Activated CD4-positive, alpha-beta T cell treated with anti-CD3 and anti-CD28 coated beads, Interleukin-2, amount 50 U/mL, for 16 hours (primary cell): ENCODE measurements at regions not wholly inside any gene's neighbourhood (a gene's known extent, or its start where the extent isn't known, plus 50 kb on each side); places are given as distances from the start of the nearest gene placed in this dataset.
A peak's percentile ranks its signal among the peaks of the same experiment; 100 is the strongest.

Source experiments
- DNase-seq: peaks from one replicate; pipeline ENCODE4 v3.0.0-alpha.2; 2020

DNA sequence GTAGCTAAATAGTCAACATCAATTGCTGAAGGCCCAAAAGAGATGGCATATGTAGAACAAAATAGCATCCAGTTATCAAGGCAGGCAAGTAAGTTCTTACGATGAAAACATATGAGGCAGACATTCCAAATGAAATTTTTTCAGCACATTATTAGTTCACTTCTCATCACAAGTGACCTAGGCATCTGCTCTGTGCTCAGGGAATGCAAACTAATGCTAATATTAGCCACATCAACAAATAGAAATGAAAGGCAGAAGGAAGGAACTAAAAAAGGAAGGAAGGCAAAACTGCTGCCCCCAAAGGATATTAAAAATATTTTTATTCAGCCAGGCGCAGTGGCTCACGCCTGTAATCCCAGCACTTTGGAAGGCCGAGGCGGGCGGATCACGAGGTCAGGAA is 51.2 kb upstream of the ROCK1 start:
- no peak for DNase-seq

DNA sequence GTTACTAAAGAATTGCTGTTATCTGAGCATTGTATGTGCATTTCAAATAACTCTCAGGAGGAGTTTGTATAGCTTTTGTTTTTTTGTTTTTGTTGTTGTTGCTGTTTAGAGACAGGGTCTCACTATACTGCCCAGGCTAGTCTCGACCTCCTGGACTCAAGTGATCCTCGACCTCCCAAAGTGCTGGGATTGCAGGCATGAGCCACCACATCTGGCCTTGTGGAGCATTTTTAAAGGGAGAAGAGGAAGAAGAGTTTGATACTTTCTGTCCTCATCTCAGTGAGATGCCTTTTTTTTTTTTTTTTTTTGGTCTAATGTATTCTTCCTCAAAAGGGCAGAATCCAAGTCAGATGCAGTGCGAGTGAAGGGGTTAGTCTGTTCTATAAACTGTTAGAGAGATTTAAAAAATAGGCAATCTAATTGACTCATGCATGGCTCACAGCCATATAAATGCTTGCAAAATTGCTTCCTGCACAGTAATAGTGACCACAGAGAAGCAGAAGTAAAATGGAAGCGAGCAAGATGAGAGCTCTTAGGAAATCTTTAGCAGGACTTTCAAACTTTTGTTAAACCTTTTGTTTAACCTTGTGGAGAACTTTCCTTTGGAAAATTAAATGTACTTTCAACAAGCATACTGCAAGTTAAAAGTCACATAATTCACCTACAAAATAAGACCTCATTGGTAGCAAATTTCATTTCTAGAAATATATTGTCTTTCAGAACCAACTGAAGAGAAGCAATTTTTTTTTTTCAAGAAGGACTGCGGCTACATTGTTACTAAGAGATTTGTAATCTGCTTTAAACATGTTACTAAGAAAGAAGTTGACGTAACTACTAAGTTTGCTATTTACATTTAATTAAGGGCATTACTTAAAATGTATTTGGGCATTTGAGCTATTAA is 52.3 kb upstream of the ROCK1 start:
- DNase-seq = no peak

DNA sequence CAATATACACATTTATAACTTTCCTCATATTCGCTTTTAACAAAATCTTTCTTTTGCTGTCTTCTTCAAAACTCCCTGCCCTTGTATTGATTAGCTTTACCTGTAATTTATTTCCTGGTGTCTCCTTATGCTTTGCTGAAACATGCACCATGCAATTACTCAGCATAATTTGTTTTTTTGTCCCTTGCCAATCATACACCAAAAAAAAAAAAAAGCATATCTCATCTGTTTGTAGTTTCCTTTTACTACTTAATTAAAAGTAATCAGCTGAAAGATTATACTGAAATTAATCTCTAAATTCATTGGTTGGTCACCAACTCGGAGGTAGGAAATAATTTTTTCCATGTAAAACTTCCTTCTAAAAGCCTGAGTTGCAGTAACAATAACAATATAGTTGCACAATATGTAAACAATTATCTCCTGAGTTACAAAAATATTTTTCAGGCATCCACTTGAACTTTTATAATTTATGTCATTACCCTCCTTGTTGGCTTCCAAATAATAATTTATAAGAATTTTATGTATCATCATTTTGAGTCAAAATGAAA is 53.0 kb upstream of the ROCK1 start:
- DNase-seq = no peak

DNA sequence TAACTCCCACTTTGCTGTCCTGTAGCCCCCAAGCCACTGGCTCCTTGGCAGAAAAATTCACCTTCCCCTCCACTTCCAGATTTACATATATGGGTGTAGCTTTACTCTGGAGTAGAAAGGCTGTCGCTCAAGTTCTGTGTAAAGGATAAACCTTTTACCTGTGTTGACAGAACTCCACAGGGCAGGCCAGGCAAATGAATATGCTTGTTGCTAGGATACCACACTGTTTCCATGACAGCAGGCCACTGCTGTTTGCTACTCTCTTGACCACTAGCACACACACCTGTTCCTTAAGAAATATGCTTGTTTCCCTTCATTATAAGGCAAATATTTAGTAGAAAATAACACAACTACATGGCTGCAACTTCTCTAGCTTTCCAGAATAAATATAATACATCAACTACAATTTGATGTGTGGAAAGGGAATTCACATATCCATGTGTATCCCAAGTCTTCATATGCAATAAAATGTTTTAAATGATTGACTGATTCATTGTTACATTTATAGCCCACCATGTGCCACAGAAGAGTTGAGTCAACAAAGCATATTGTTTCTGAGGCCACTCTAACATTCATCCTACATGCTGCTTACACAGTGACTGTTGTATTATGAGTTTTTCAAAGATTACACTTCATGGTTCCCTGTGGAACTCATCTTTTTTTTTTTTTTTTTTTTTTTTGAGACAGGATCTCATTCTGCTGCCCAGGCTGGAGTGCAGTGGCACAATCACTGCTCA is 56.2 kb upstream of the ROCK1 start:
- no peak for DNase-seq

DNA sequence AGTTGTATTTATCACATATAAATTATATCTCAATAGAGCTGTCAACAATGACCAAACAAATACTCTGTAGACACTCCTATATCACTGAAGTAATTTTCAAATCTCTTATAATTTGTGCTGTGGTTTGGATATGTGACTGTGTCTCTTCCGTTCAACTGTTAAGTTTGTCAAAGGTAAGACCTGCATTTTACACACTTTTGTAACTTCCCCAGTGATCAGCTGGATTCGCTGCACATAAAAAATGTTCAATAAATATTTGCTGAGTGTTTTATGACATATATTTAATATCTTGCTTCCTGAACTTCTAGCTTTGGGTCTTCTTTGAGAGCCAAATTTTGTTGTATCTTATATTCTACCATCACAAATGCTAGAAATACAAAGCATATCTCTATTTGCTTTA is 57.3 kb upstream of the ROCK1 start:
- no peak for DNase-seq

DNA sequence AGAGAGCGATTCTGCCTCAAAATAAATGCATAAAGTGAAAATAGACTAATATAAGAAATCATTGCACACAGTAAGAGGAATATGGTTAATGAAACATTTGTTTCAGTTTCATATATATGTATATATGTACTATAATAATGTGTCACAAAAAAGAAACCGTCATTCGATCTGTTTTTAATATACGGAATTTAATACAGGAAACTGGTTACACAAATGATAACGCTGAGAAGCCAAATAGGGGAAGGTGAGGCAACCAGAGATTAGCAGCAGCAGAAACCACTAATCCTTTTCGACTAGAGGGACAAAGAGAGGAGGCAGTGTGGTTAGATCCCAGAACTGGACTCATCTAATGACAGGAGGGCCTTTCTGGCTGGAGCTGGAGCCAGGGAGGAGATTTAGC is 64.2 kb upstream of the GREB1L start:
- peak; percentile 1 for DNase-seq

DNA sequence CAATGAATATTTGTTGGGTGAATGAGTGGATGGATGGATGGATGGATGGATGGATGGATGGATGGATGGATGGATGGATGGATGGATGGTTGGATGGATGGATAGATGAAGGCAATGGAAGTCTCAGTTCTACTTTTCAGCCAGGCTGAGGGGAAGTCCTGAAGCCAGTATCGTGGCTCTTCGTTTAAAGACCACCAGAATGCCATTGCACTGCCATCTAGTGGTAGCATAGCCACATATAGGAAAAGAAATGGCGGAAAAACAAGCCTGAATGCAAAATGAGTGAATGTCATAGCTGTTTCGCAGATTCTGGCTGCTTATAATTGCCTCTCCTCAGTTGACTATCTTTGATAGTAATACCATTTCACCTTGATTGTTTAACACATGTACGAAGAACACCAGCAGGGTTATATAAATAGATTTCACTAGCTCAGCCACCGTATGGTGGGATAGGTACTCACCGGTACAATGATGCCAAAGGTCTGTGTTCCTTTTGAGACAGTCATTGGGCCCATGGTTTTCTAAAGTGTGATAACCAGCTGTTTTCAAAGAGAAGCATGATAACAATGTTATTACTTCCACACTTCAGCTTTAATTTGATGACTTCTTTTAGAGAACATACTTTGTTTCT is 62.3 kb upstream of the GREB1L start:
- peak; percentile 62 for DNase-seq

DNA sequence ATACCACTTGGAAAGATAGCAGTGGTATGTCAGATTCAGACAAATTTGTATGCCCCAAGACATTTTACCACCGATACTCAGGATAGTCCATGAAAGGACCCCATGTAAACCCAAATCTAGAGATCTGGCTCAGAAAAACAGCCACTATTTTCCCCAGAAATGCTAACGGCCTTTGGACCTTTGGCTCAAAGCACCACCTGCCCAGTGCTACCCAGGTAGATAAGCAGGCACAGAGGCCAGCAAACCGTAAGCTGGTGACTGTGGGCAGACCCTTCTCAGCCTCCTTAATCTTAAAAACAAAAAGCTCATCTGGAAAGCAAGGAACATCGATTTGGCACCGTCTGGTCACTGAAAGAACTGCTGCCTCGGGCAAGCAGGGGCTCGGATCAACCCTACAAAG is 61.4 kb upstream of the GREB1L start:
- DNase-seq = no peak

DNA sequence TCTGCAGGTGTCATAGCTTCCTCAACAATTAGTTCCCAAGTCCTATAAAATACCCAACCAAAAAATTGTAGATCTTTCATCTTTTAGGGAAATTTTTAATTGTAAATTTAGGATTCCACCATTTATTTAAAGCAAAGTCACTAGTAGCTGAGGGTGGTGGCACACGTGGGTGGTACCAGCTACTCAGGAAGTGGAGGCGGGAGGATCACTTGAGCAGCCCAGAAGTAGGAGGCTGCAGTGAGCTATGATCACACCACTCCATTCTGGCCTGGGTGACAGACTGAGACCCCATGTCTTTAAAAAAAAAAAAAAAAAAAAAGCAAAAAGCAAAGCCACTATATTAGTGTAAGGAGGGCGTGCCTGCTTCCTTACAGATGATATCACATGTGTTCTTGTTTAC is 60.3 kb upstream of the GREB1L start:
- no peak for DNase-seq

DNA sequence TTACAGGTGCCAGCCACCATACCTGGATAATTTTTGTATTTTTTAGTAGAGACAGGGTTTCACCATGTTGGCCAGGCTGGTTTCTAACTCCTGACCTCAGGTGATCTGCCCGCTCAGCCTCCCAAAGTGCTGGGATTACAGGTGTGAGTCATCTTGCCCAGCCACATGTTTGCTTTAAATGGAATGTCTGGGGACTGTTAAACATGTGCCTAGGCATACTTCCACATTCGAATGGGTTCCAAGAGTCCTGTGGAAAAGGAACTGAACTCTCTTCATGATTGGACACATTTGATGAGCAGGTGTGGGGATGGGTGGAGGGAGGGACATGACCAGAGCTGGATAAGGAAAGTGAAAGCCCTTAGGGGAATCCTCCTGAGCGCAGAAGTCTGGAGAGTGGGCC is 58.4 kb upstream of the GREB1L start:
- no peak for DNase-seq

DNA sequence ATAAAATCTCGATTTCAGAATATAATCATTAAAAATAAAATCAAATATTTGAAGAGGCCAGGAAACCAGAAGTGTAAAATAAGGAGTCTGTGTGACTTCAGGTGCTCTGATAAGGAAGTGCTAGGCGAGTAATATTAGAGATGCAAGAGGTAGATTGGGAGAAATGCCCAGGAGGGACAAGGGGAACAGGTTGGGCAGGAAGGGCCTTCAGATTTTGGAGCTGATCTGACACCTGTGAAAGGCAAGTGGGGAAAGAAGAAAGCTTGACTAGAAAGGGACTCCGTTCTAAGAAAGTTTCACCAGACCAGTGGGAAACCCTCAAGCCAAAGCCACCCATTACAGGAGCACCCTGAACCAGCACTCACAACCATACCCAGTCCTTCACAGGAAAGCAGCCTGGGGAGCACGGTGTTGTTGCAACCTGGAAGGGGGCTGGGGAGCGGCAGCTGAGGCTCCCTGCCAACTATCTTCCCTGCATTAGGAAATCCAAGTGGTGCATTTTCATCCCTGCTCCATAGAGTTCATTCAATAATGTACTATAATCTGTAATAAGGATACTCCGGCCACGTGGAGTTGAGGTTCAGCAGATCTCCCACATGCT is 57.5 kb upstream of the GREB1L start:
- no peak for DNase-seq

DNA sequence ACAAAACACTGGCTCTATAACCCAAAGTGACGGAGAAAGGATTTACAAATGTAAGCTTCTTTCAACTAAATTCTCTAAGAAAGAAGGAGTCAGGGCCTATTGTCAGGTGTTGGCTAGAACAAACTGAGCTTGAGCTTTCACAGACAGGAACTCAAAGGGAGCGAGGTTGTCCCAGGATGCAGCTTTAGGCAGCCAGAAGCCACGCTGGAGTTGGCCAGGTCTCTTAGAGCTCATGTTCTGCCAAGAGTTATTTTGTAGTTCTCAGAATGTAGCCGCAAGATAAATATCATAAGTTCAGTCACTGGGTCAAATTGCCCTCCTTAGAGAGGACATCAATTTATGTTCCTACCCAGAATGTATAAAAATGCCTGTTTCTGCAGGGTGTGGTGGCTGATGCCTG is 54.1 kb upstream of the GREB1L start:
- DNase-seq = no peak

DNA sequence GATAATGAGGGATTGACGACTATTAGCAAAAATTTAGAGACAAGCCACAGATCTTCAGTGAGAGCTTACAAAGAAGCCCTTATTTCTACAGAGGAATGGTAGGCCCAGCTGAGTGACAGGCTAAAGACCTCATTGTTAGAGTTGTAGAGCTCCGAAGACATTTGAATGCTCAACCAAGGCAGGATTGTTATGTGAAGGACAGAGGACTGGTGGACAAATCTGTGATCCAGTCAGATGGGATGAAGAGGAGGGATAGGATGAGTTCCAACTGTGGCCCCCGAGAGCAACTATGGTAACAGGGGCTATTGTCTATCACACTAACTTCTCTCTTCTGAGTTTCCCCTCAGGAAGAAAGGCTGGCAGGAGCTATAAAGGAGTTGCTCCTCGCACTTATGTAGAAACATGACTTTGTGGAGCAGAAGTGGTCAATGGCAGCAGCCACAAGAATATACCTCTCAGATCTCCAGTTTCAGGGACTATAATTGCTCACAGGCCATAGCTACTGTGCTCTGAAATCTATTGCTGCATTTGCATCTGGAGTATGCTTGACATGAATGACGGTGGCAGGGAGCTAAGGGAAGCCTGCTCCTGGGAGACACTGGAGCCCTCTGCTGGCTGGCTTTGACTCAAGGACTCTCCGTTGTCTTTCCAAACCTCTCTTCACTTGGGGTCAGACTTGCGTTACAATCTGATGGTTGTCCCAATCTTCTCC is 50.3 kb upstream of the GREB1L start:
- peak; percentile 21 for DNase-seq
